ENCODE measurements at regions not wholly inside any gene's neighbourhood (a gene's known extent, or its start where the extent isn't known, plus 50 kb on each side); places are given as distances from the start of the nearest gene placed in this dataset.
"Not testable (repeated sequence)": the region's sequence is repeated elsewhere in the genome, so short reads cannot be mapped to it uniquely, and the experiment has no call there.

GRCh38 chr18:9000733-9001132, 101.8 kb upstream of the NDUFV2 start:
- ATAC-seq (ENCODE audit: poor library complexity) (no peak), DNase-seq (no peak)
- peaks cover 4 to 9% of the 10 kb centered on the region in 2 experiments for H3K9me3 ChIP-seq (ENCODE audit: control insufficient read depth in 1 of 2, insufficient read depth in 1 of 2, low read length in 2 of 2)
- POLR2A ChIA-PET: no interaction called here
- Mint-ChIP-seq H3K4me3 (no peak overlapping the region), H3K9me3 (peaks cover 2% of the 10 kb centered on the region), H3K4me1 (ENCODE audit: low read depth) (no peaks in the 10 kb centered on the region), H3K27ac (no peak overlapping the region), H3K27me3 (peaks cover 24% of the 10 kb centered on the region), H3K36me3 (ENCODE audit: low read depth) (no peaks in the 10 kb centered on the region)
- TF ChIP-seq CTCF (IDR thresholded peaks at IDR 0.05): no peak
- intact Hi-C loops (cut with DNase I, micrococcal nuclease): loop anchor here in 1 of 2 experiments (10.0 kb wide), 1 partner anchor 64 kb away; no protein-coding TSS in a partner anchor
- no peaks in the 10 kb centered on the region for H3K4me1 ChIP-seq (ENCODE audit: insufficient read depth, low read length)
- no peak overlapping the region for H3K4me3 ChIP-seq (ENCODE audit: low read length)
- peaks cover 5% of the 10 kb centered on the region in 2 experiments for H3K27me3 ChIP-seq (ENCODE audit: control insufficient read depth in 1 of 2, insufficient read depth in 2 of 2, low read length in 2 of 2)
- H3K36me3 ChIP-seq (ENCODE audit: insufficient read depth, low read length): no peaks in the 10 kb centered on the region
- H3K27ac ChIP-seq (ENCODE audit: low read depth in 1 of 2, low read length in 2 of 2): no peak overlapping the region
- CTCF ChIA-PET: no interaction called here

DNA sequence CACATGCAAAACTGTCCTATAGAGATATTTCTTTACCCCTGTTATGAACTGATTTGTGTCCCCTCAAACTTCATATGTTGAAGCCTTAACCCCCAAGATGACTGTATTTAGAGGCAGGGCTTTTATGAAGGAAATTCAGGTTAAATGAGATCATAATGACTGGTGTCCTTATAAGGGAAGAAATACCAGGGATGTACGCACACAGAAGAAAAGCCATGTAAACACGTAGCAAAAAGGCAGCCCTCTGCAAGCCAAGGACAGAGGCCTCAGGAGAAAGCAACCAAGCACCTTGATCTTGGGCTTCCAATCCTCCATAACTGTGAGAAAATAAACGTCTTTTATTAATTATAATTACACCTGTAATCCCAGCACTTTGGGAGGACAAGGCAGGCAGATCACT, 101.3 kb upstream of the NDUFV2 start:
- H3K36me3 ChIP-seq (ENCODE audit: insufficient read depth, low read length): no peaks in the 10 kb centered on the region
- no peaks in the 10 kb centered on the region for H3K4me1 ChIP-seq (ENCODE audit: insufficient read depth, low read length)
- ChIA-PET POLR2A (no interaction called here), CTCF (no interaction called here)
- peaks cover 5% of the 10 kb centered on the region in 2 experiments for H3K27me3 ChIP-seq (ENCODE audit: control insufficient read depth in 1 of 2, insufficient read depth in 2 of 2, low read length in 2 of 2)
- peaks cover 4 to 9% of the 10 kb centered on the region in 2 experiments for H3K9me3 ChIP-seq (ENCODE audit: control insufficient read depth in 1 of 2, insufficient read depth in 1 of 2, low read length in 2 of 2)
- H3K4me3 Mint-ChIP-seq: no peak overlapping the region
- H3K27me3 Mint-ChIP-seq: peaks cover 20% of the 10 kb centered on the region
- no peak overlapping the region for H3K27ac ChIP-seq (ENCODE audit: low read depth in 1 of 2, low read length in 2 of 2)
- ATAC-seq (ENCODE audit: poor library complexity) (no peak), DNase-seq (no peak)
- H3K4me1 Mint-ChIP-seq (ENCODE audit: low read depth): no peaks in the 10 kb centered on the region
- no peak overlapping the region for H3K27ac Mint-ChIP-seq
- peaks cover 2% of the 10 kb centered on the region for H3K9me3 Mint-ChIP-seq
- no peaks in the 10 kb centered on the region for H3K36me3 Mint-ChIP-seq (ENCODE audit: low read depth)
- no peak overlapping the region for H3K4me3 ChIP-seq (ENCODE audit: low read length)
- intact Hi-C loops (cut with DNase I, micrococcal nuclease): loop anchor here in 1 of 2 experiments (10.0 kb wide), 1 partner anchor 64 kb away; no protein-coding TSS in a partner anchor
- no peak for TF ChIP-seq CTCF (IDR thresholded peaks at IDR 0.05)

DNA sequence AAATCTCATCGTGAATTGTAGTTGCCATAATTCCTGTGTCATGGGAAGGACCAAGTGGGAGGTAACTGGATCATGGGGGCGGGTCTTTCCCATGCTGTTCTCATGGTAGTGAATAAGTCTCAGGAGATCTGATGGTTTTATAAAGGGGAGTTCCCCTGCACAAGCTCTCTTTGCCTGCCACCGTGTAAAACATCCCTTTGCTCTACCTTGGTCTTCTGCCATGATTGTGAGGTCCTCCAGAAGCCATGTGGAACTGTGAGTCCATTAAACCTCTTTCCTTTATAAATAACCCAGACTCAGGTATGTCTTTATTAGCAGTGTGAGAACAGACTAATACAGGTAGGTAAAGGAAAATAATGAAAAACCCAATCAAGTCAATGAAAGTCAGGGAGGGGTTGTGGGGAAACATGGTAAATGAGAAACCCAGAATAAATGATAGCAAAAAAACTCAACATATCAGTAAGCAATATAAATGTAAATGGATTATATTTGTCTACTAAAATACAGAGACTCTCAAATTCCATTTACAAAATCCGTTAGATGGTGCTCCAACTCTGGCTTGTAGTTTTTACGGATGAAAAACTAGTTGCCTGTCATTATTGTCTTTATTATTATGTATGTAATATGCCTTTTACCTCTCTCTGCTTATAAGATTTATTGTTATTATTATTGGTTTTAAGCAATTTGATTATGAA, 98.9 kb upstream of the NDUFV2 start:
- no peak overlapping the region for H3K27ac Mint-ChIP-seq
- Histone ChIP-seq H3K27me3 (ENCODE audit: control insufficient read depth in 1 of 2, insufficient read depth in 2 of 2, low read length in 2 of 2) (peaks cover under 1 to 5% of the 10 kb centered on the region in 2 experiments), H3K4me1 (ENCODE audit: insufficient read depth, low read length) (no peaks in the 10 kb centered on the region), H3K27ac (ENCODE audit: low read depth in 1 of 2, low read length in 2 of 2) (no peak overlapping the region), H3K36me3 (ENCODE audit: insufficient read depth, low read length) (no peaks in the 10 kb centered on the region), H3K9me3 (ENCODE audit: control insufficient read depth in 1 of 2, insufficient read depth in 1 of 2, low read length in 2 of 2) (peaks cover 4 to 9% of the 10 kb centered on the region in 2 experiments), H3K4me3 (ENCODE audit: low read length) (no peak overlapping the region)
- peaks cover 20% of the 10 kb centered on the region for H3K27me3 Mint-ChIP-seq
- ATAC-seq (ENCODE audit: poor library complexity) (no peak), DNase-seq (no peak)
- H3K4me3 Mint-ChIP-seq: no peak overlapping the region
- CTCF ChIA-PET: no interaction called here
- intact Hi-C loops (cut with DNase I, micrococcal nuclease): loop anchor here in 1 of 2 experiments (10.0 kb wide), 1 partner anchor 61 kb away; no protein-coding TSS in a partner anchor
- no peak for TF ChIP-seq CTCF (IDR thresholded peaks at IDR 0.05)
- POLR2A ChIA-PET: no interaction called here
- peaks cover 2% of the 10 kb centered on the region for H3K9me3 Mint-ChIP-seq
- H3K36me3 Mint-ChIP-seq (ENCODE audit: low read depth): no peaks in the 10 kb centered on the region
- no peaks in the 10 kb centered on the region for H3K4me1 Mint-ChIP-seq (ENCODE audit: low read depth)

- H3K27me3 Mint-ChIP-seq: peaks cover 26% of the 10 kb centered on the region
- H3K4me1 Mint-ChIP-seq (ENCODE audit: low read depth); CTCF ChIA-PET; H3K9me3 ChIP-seq (ENCODE audit: control insufficient read depth in 1 of 2, insufficient read depth in 1 of 2, low read length in 2 of 2); H3K4me1 ChIP-seq (ENCODE audit: insufficient read depth, low read length); H3K4me3 ChIP-seq (ENCODE audit: low read length); H3K27ac ChIP-seq (ENCODE audit: low read depth in 1 of 2, low read length in 2 of 2); H3K27me3 ChIP-seq (ENCODE audit: control insufficient read depth in 1 of 2, insufficient read depth in 2 of 2, low read length in 2 of 2); H3K36me3 Mint-ChIP-seq (ENCODE audit: low read depth); ATAC-seq (ENCODE audit: poor library complexity); H3K9me3 Mint-ChIP-seq; H3K4me3 Mint-ChIP-seq; POLR2A ChIA-PET; H3K36me3 ChIP-seq (ENCODE audit: insufficient read depth, low read length); H3K27ac Mint-ChIP-seq; DNase-seq: not testable (repeated sequence)
- intact Hi-C loops (cut with DNase I, micrococcal nuclease): loop anchor here in 1 of 2 experiments (10.0 kb wide), 1 partner anchor 60 kb away; no protein-coding TSS in a partner anchor
These were observed 98.2 kb upstream of the NDUFV2 start for GRCh38 chr18:9004308-9004707.

DNA sequence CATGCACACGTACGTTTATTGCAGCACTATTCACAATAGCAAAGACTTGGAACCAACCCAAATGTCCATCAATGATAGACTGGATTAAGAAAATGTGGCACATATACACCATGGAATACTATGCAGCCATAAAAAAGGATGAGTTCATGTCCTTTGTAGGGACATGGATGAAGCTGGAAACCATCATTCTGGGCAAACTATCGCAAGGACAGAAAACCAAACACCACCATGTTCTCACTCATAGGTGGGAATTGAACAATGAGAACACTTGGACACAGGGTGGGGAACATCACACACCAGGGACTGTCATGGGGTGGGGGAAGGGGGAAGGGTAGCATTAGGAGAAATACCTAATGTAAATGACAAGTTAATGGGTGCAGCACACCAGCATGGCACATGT, 94.8 kb upstream of the NDUFV2 start:
- H3K27ac ChIP-seq (ENCODE audit: low read depth in 1 of 2, low read length in 2 of 2); POLR2A ChIA-PET; H3K4me3 ChIP-seq (ENCODE audit: low read length); H3K27ac Mint-ChIP-seq; H3K36me3 ChIP-seq (ENCODE audit: insufficient read depth, low read length); H3K4me1 ChIP-seq (ENCODE audit: insufficient read depth, low read length); ATAC-seq (ENCODE audit: poor library complexity); H3K9me3 Mint-ChIP-seq; CTCF ChIA-PET; DNase-seq; H3K9me3 ChIP-seq (ENCODE audit: control insufficient read depth in 1 of 2, insufficient read depth in 1 of 2, low read length in 2 of 2); H3K36me3 Mint-ChIP-seq (ENCODE audit: low read depth); H3K4me1 Mint-ChIP-seq (ENCODE audit: low read depth); H3K4me3 Mint-ChIP-seq; H3K27me3 ChIP-seq (ENCODE audit: control insufficient read depth in 1 of 2, insufficient read depth in 2 of 2, low read length in 2 of 2): not testable (repeated sequence)
- intact Hi-C loops (cut with DNase I, micrococcal nuclease): loop anchor here in 1 of 2 experiments (10.0 kb wide), 1 partner anchor 57 kb away; no protein-coding TSS in a partner anchor
- H3K27me3 Mint-ChIP-seq: peaks cover 17% of the 10 kb centered on the region
